AG10803 (cell line): ENCODE measurements at regions not wholly inside any gene's neighbourhood (a gene's known extent, or its start where the extent isn't known, plus 50 kb on each side); places are given as distances from the start of the nearest gene placed in this dataset.

ENCODE experiments used
- DNase-seq: peaks from one replicate; pipeline ENCODE4 v3.0.0; 2010; ENCODE audit warnings: low read depth
- H3K4me3 ChIP-seq: 2 replicates; pipeline ENCODE4 v1.5.1; 2011; ENCODE audit warnings: mild to moderate bottlenecking, low read length, control low read depth
- CTCF ChIP-seq: conservative IDR thresholded peaks from 2 replicates; pipeline ENCODE4 v1.5.1; 2011; ENCODE audit warnings: mild to moderate bottlenecking, low read length, control low read depth, inconsistent platforms

- no peak for TF ChIP-seq CTCF
- peak overlapping the region; percentile 17; the same call in 1 of the 2 replicates for H3K4me3 ChIP-seq
- DNase-seq: peak; percentile 92
These were observed 121.7 kb upstream of the GLI2 start for GRCh38 chr2:120613742-120614571.

GRCh38 chr2:120614901-120615300 lies 120.8 kb upstream of the GLI2 start:
- H3K4me3 ChIP-seq: no peak overlapping the region
- no peak for DNase-seq
- no peak for TF ChIP-seq CTCF

GRCh38 chr2:120616261-120616660 lies 119.4 kb upstream of the GLI2 start:
- no peak for TF ChIP-seq CTCF
- no peak overlapping the region for H3K4me3 ChIP-seq
- DNase-seq: no peak

- DNase-seq: peak; percentile 58
- no peak overlapping the region for H3K4me3 ChIP-seq
- no peak for TF ChIP-seq CTCF
These were observed 118.6 kb upstream of the GLI2 start for GRCh38 chr2:120617055-120617454.

GRCh38 chr2:120618830-120619229 lies 116.8 kb upstream of the GLI2 start:
- DNase-seq: no peak
- TF ChIP-seq CTCF: no peak
- no peak overlapping the region for H3K4me3 ChIP-seq

GRCh38 chr2:120619579-120619978 lies 116.1 kb upstream of the GLI2 start:
- no peak for TF ChIP-seq CTCF
- H3K4me3 ChIP-seq: no peak overlapping the region
- no peak for DNase-seq

- peak; percentile 62 for DNase-seq
- TF ChIP-seq CTCF: no peak
- H3K4me3 ChIP-seq: no peak overlapping the region
These were observed 115.5 kb upstream of the GLI2 start for GRCh38 chr2:120620025-120620793.
